ENCODE measurements at regions not wholly inside any gene's neighbourhood (a gene's known extent, or its start where the extent isn't known, plus 50 kb on each side); places are given as distances from the start of the nearest gene placed in this dataset.
A peak's percentile ranks its signal among the peaks of the same experiment; 100 is the strongest.
"Not testable (repeated sequence)": the region's sequence is repeated elsewhere in the genome, so short reads cannot be mapped to it uniquely, and the experiment has no call there.

DNA sequence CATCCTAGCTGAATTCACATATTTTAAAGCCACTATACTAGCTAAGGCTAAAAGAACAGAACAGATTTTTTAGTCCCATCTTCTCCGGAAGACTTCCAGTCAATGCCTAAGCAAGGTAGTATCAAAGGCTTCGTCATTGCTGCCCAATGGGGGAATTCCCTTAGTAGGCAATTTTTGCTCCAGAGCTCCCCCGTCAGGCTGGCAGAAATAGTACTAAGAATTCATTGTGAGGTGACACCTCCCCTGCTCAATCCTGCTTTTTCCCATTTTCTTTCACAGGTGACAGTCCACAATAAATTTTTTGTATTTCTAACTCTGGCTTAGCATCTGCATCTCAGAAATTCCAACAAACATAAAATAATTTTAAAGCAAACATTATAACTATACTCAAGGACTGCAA lies 52.8 kb upstream of the SRSF6 start:
- peak; percentile 54 for DNase-seq

GRCh38 chr20:43400882-43401281 lies 56.8 kb upstream of the SRSF6 start:
- not testable (repeated sequence) for DNase-seq

- DNase-seq = no peak
These were observed 58.9 kb upstream of the SRSF6 start for GRCh38 chr20:43398676-43399324.

DNA sequence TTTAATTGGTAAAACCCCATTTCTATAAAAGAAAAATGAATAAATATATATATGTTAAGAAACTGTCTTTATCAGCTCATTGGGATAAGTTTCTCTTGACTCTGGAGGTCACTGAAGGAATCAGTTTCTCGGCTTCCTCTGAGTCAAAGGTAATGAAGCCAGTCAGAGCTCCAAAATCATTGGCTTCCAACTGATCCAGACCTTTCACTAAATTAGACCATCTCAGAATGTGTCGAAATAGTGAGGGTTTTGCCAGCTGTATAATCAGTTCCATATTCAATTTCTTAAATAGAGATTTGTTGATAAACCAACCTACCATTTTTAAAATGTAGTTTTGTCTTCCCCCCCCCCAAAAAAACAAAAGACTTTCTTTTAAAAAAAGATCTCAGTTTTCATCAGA lies 60.5 kb upstream of the SRSF6 start:
- no peak for DNase-seq

GRCh38 chr20:43393052-43393451 lies 64.6 kb upstream of the SRSF6 start:
- no peak for DNase-seq

DNA sequence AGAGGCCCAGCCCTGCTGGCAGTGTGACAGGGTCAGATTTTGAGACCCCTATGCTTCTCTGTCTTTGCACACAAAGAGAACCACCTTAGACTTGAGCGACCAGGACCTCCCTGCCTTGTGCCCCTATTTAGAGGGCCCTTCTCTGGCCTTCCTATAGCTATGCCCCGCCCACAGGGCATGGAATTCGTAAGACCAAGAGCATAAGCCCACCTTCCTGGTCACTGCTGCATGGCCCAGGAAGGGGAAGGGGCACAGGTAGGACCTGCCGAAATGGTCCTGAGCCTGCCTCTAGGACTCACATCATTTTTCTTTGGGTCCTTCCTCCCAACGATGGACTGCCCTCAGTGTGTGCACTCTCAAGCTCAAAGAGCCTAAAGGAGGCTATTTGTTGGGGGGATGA lies 65.1 kb upstream of the SRSF6 start:
- DNase-seq = no peak

DNA sequence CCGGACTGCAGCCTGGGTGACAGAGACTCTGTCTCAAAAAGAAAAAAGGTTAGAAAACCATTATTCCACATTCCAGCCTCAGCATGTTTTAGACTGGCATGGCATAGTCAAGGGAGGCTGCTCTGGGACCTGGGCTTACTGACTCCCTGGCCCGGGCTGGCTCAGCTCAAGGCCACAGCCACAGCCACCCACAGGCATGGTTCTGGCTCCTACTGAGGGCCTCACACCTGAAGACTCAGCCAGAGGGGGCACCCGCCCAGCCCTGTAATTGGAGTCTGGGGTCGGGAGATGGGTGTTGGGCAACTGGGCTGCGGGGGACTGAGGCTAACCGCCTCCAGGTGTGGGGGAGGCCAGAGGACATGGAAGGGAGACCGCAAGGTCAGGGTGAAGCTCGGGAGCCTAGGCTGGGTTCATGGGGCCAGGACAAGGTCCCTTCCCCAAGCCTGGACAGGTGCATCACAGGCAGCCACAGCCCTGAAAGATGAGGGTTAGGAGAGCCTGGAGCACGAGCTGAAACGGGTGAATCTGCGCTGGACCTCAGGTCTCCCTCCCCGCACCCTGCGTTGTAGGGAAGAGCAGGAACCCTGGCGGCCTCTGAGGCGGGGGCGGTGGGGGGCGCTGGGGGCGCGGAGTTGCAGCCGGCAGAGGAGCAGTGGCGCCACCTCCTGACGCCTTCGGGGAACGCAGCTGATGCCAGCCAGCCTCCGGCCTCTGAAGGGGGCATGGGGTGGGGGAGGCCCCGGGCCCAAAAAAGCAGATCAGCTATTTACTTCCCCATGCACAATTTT lies 67.7 kb upstream of the SRSF6 start:
- peak; percentile 11 for DNase-seq

DNA sequence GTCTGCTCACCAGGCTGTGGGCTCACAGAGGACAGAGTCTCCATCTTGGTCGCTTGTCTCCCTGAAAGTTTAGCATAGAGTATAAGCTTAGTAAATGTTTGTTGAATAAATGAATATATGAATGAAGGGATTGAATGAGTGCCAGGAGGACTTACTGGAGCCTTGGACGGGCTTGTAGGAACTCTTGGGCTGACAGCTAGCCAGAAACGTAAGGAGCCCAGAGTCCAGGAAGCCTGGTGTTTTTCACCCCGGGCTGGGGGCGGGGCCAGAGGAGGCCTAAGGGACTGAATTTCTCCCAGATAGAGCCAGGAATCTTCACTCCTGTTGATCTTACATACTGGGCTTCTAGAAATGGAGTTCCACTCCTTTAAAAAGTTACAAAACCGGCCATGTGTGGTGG lies 68.5 kb upstream of the SRSF6 start:
- no peak for DNase-seq

GRCh38 chr20:43388268-43389002 lies 69.3 kb upstream of the SRSF6 start:
- DNase-seq = no peak

GRCh38 chr20:43387737-43388136 lies 70.0 kb upstream of the SRSF6 start:
- DNase-seq = no peak

DNA sequence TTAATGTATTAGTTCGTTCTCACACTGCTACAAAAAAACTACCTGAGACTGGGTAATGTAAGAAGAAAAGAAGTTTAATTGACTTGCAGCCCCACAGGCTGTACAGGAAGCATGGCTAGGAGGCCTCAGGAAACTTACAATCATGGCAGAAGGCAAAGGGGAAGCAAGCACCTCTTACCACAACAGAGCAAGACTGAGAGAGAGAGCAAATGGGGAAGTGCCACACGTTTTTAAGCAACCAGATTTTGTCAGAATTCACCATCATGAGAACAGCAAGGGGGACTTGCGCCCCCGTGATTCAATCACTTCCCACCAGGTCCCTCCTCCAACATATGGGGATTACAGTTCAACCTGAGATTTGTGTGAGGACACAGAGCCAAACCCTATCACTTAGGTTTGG lies 70.8 kb upstream of the SRSF6 start:
- DNase-seq = no peak

DNA sequence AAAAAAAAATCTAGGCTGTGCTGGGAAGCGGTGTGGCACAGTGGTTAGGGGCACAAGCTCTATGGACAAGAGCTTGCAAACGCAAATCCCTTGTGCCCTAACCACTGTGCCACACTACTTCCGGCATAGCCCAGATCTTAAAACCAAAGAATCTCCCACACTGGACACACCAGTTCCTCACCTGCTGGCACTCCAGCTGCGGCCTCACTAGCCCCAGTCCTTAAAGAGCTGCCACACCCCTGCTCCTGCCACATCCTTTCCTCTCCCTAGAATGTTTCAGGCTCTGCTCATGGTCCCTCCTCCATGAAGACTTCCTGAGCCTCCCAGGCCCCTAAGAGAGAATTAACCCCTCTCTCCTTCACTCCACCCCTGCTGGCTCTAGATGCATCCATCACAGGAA lies 71.8 kb upstream of the SRSF6 start:
- DNase-seq = no peak

- DNase-seq = no peak
These were observed 73.4 kb upstream of the SRSF6 start for GRCh38 chr20:43384101-43384940.

GRCh38 chr20:43383026-43383795 lies 74.5 kb upstream of the SRSF6 start:
- peak; percentile 8 for DNase-seq

DNA sequence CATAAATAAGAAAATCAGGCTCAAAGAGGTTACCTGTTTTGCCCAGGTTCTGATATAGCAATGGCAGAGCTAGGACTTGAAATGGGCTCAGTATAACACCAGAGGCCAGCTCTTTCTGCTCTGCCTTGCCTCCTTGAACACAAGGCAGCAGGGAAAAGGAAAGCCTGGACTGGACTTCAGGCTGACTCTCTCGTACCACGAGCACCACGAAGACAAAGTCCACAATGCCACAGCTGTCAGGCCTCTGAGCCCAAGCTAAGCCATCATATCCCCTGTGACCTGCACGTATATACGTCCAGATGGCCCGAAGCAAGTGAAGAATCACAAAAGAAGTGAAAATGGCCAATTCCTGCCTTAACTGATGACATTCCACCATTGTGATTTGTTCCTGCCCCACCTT lies 75.6 kb upstream of the SRSF6 start:
- DNase-seq = not testable (repeated sequence)

GRCh38 chr20:43381533-43381932 lies 76.2 kb upstream of the SRSF6 start:
- not testable (repeated sequence) for DNase-seq

- DNase-seq = no peak
These were observed 78.3 kb upstream of the SRSF6 start for GRCh38 chr20:43379239-43379917.

- no peak for DNase-seq
These were observed 80.9 kb upstream of the SRSF6 start for GRCh38 chr20:43376831-43377230.

- no peak for DNase-seq
These were observed 82.1 kb upstream of the SRSF6 start for GRCh38 chr20:43375591-43375990.

DNA sequence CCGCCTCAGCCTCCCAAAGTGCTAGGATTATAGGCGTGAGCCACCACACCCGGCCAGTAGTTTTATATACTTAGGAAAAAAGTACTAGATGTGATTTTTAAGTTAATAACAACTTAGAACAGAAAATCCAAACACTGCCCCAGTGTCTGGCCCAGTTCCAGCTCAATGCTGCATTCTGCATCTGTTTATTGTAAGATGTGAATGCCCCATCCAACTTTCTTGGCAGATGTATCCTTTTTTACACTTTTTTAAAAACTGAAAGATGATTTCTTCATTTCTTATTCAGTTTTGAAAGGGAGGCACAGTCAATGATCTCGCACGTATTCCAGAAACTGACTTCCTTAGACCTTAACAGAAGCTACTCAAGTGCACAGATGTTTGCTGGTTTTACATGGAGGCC lies 85.6 kb upstream of the SRSF6 start:
- DNase-seq = no peak

DNA sequence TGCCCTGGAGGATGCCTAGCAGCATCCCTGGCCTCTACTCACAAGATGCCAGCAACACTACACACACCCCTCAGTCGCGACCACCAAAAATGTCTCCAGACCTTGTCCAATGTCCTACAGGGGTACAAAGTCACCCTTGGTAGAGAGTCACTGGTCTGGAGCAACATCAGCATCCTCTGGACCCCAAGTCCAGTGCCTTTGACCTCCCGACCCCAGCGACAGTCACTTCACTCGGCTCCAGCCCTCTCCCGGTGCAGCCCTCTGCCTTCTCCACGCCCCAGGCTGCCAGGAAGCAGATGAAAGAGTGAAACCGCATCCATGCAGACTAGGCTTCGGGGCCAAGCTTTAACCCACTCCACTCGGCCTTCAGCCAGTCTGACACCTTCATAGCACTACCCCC lies 92.0 kb upstream of the SRSF6 start:
- no peak for DNase-seq

GRCh38 chr20:43364001-43364400 lies 93.7 kb upstream of the SRSF6 start:
- DNase-seq = no peak

Data from activated CD4-positive, alpha-beta T cell treated with anti-CD3 and anti-CD28 coated beads, Interleukin-2, Interleukin-6, amounts not matched to agents 100 ng/mL and 50 ng/mL, durations not matched to agents 16 hours and 8 hours (primary cell).